GM18526 (cell line): ENCODE measurements at regions not wholly inside any gene's neighbourhood (a gene's known extent, or its start where the extent isn't known, plus 50 kb on each side); places are given as distances from the start of the nearest gene placed in this dataset.

ENCODE experiments used
- POLR2A ChIP-seq: IDR thresholded peaks from 3 replicates; pipeline ENCODE4 v1.6.1; 2011; ENCODE audit not compliant: insufficient read length; ENCODE audit errors: extremely low read depth

DNA sequence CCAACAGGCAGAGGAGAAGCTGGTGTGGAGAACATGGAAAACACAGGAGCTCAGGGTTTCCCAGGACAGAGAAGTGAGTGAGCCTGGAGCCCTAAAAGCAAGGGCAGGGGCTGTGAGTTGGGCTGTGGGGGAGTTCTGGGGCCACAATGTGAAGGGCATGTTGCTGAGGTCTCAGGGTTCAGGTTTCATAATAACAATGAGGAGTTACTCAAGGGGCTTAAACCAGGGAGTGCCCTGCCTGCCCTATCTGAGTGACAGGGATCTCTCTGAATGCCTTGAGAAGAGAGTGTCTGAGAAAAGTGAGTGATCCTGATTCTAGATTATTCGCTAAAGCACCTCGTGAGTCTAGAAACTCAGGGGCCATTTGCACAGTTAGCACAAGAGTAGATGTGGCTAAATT lies 129.6 kb downstream of the VPREB1 start:
- TF ChIP-seq POLR2A: no peak

DNA sequence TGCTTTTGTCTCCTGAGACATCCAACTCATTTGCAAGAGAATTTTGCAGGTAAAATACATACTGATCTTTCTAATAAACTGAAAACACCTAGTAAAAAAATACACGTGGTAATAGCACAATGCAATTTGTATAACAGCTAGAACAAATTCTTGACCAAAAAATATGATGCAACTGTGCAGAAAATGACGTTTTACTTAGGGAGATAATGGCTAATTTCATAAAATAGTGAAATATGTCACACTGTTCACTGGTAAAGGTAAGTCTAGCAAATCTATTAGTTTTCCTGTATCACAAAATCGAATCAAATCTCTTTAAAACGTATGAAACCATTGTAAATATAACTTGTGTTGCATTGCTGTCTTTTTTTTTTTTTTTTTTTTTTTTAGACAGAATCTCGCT lies 130.0 kb downstream of the VPREB1 start:
- TF ChIP-seq POLR2A: no peak

DNA sequence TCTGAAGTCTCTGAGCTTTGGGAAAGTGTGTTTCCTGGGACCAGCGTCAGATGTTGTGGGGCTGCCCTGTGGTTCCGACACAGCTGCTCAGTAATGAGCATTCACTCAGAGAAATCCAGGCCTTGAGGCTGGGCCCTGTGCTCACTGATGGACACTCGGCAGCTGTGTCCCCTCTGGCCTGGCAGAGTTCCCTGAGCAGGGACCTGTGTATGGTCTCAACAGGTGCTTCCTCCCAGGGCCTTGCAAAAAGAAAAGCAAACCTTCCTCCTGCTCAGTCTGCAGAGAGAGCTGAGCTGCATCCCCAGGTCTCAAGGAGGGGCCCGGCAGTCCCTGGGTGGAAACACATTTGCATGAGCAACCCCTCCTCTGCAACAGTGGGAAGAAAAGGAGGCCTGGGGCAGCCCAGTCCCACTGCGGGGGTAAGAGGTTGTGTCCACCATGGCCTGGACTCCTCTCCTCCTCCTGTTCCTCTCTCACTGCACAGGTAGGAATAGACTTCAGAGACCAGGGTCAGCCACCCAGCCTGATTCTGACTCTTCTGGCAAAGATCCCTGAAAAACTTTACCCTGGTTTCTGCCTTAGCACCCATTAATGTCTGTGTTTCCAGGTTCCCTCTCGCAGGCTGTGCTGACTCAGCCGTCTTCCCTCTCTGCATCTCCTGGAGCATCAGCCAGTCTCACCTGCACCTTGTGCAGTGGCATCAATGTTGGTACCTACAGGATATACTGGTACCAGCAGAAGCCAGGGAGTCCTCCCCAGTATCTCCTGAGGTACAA lies 131.2 kb downstream of the VPREB1 start:
- no peak for TF ChIP-seq POLR2A

DNA sequence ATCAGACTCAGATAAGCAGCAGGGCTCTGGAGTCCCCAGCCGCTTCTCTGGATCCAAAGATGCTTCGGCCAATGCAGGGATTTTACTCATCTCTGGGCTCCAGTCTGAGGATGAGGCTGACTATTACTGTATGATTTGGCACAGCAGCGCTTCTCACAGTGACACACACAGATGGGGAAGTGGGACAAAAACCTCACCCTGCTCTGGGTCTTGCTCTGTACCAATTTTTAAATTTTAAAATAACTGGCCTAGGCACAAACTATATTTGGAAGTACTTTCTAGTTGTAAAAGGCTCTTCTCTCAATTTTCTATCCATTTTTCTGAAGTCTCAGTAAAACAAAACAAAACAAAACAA lies 131.7 kb downstream of the VPREB1 start:
- no peak for TF ChIP-seq POLR2A

DNA sequence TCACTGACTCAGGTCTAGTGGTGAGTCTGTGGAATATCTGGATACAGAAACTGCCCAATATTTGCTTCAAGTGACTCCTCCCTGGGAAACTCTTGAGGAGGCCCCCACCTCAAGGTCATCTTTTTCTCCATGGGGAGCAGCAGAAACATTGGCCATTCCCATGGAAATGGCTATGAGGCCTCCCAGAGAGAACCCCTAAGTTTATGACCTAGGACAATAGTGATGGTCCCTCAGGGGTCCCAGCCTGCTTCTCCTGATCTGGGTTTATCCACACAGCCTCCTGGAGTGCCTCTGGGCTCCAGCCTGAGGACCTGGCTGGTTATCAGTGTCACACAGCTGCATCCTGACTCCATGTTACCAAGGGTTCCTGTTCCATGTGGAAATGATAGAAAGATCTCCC lies 131.2 kb downstream of the ZNF280B start:
- TF ChIP-seq POLR2A: no peak

DNA sequence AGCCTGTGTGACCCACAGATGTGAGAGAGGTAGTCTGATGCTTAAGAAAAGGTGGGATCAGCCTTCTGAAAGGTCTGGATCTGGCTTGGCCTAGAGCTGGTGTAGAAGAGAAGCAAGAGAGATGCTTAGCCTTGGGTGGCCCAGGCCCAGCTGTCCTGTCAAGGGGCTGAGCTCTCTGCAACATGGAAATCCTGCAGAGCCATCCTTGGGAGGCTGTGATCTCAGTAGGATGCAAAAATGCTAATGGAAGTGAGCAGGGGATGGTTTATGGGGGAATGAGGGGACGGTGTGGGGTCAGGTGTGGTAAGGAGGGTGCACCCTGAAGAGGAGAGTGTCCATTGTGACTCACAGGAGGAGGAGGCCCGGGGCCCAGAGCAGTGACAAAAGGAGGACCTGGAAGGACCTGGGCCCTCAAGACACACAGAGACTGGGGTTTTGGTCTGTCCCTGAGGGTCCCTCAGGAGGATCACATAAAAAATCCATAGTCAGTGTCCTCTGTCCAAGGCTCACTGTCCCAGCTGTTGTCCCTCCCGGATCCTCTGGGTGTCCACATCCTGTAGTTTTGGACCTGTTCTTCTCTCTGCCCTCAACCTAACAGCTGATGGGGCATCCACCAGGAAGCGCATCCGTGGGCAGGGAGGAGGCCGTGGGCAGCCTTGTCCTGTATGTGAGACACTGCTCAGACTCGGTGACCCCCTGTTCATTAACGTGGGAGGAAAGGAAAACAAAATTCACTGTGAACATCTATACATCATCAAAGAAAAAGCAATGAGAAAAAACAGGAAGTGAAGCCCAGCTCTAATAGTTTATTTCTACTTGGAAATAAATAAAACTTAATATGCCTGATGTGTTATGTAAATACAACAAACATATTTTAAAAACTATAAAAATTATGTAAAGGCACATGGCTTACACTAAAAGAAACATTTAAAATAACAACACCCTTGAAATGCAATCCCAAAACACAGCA lies 129.8 kb downstream of the ZNF280B start:
- no peak for TF ChIP-seq POLR2A

DNA sequence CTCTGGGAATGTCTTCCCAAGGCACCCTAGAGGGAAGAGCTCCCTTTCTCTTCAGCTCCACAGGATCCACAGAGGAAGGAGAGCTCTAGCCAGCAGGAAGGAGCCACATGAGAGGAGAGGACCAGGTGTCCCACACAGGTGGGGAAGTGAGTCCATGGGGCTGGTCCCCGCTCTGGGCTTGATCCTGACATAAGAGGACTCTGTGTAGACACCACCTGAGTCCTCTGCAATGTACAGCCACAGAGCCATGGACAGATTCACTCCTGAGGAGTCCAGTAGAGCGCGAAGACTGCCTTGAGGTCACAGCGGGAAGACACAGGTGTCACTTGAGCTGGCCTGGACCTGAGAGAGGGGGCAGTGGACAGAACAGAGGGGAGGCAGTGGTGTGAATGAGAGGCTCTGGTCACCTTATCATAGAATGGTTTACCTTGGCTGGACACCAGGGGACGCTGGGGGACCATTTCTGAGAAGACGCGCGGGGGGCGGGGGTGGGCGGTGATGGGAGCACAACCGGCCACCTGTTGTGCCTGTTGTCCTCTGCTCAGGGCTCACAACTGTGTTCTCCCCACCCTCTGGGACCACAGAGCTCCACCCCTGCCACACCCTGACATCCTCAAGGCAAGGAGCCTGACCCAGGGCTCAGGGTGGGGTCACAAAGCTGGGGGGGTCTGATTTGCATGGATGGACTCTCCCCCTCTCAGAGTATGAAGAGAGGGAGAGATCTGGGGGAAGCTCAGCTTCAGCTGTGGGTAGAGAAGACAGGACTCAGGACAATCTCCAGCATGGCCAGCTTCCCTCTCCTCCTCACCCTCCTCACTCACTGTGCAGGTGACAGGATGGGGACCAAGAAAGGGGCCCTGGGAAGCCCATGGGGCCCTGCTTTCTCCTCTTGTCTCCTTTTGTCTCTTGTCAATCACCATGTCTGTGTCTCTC lies 128.2 kb downstream of the ZNF280B start:
- no peak for TF ChIP-seq POLR2A

DNA sequence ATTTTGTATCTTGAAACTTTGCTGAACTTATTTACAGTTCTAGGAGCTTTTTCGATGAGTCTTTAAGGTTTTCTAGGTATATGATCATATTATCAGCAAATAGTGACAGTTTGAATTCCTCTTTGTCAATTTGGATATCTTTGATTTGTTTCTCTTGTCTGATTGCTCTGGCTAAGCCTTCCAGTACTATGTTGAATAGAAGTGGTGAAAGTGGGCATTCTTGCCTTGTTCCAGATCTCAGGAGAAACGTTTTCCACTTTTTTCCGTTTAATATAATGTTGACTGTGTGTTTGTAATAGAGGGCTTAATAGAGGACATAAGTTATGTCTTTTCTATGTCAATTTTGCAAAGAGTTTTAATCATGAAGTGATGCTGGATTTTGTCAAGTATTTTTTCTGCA lies 124.3 kb downstream of the ZNF280B start:
- no peak for TF ChIP-seq POLR2A

DNA sequence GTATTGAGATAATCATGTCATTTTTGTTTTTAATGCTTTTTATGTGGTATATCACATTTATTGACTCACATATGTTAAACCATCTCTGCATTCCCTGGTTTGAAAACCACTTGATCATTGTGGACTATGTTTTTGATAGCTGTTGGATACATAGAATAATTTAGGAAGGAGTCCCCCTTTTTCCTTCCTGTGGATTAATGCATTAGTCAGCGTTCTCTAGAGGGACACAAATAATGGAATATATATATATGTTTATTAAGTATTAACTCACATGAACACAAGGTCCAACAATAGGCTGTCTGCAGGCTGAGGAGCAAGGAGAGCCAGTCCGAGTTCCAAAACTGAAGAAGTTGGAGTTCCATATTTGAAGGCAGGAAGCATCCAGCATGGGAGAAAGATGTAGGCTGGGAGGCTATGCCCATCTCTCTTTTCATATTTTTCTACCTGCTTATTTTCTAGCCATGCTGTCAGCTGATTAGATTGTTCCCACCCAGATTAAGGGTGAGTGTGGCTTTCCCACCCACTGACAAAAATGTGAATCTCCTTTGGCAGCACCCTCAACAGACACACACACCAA lies 123.8 kb downstream of the ZNF280B start:
- TF ChIP-seq POLR2A: no peak

DNA sequence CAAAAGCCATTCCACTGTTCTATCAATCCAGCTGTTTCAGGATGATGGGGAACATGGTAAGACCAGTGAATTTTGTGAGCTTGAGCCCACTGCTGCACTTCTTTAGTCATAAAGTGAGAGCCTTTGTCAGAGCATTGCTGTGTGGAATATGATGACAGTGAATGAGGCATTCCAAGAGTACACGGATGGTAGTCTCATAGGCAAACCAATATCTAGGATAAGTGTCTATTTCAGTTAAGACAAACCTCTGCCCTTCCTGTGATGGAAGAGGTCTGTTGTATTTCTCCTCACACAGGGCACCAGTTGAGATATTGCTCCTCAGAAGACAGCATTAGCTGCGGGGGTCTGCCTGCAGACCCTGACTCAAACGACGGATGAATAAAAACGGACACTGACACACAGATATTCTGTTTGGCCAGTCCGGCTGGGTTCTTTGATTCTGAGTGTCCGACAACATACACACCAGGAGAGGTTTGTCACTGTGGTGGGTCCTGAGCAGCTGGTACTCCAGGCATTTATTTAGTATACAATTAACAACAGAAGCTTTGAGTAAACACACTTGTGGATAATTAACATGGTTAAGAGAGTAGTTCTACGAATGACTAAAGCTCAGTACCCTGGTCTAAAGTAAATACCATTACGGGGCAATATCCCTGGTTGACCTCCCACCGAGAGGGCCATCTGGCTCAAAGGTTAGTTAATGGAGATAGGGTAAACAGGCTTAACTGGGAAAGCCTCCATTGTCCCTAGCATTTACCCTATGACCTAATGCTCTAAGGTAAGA lies 121.7 kb downstream of the ZNF280B start:
- TF ChIP-seq POLR2A: no peak

DNA sequence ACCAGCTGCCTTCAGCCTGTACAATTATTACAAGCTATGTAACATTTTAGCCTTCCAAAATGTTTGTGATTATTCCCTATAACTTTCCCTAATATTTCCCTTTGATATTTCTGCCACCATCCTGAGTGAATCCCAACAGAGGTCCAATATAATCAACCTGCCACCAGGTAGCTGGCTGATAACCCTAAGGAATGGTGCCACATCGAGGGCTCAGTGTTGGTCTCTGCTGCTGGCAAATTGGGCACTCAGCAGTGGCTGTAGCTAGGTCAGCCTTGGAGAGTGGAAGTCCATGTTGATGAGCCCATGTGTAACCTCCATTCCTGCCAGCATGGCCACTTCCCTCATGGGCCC lies 121.2 kb downstream of the ZNF280B start:
- no peak for TF ChIP-seq POLR2A

DNA sequence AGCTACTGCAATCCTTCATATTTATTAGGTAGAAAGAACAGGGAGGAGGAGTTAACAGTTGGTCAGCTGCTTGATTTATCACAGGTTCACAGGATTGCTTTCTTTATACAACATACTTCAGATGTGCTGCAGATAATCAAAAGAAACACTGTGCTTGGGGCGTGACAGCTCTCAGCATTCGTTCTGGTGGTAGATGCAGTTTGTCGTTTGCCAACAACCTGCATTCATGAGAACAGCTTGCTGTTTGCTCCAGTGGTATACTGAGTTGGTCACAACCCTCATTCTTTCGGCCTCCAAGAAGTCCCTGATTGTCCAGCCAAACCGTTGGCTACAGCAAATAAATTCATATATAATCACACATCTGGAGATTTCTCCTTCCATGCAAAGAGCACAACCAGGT lies 120.5 kb downstream of the ZNF280B start:
- TF ChIP-seq POLR2A: no peak

DNA sequence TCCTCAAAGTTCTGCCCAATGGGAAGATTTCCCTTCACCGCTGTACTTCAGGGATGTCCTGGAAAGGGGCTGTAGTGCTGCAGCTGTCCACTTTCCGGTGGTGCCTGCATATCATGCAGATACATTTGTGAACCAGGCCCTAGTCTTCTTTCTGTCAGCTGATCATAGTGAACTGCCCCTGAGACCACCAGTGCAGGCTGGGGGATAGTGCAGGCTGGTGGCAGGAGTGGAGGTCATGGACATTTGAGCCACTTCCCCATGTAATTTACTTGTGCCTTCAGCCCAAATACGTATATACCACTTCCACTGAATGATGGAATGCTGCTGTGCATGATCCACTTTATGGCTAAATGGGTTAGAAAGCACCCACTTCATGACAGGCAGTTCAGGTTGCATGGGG lies 120.0 kb downstream of the ZNF280B start:
- no peak for TF ChIP-seq POLR2A

DNA sequence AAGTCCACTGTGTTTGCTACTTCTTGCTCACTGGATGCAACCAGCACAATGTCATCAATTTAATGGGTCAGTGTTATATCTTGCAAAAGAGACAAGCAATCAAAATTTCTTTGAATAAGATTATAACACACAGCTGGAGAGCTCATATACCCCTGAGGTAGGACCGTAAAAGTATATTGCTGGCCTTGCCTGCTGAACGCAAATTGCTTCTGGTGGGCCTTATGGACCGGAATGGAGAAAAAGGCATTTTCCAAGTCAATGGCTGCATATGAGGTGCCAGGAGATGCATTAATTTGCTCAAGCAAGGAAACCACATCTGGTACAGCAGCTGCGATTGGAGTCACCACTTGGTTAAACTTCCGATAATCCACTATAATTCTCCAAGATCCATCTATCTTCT lies 119.1 kb downstream of the ZNF280B start:
- no peak for TF ChIP-seq POLR2A
